Trophoblast cell (in vitro differentiated cells and primary cell): ENCODE measurements at regions not wholly inside any gene's neighbourhood (a gene's known extent, or its start where the extent isn't known, plus 50 kb on each side); places are given as distances from the start of the nearest gene placed in this dataset.

ENCODE experiments used
- DNase-seq, 2 donors: peaks; one replicate each; pipeline ENCODE4 v3.0.0-alpha.2; 2016
- H2AFZ ChIP-seq: 2 replicates; pipeline ENCODE4 v1.6.1; 2013; ENCODE audit warnings: low read length, moderate library complexity, mild to moderate bottlenecking; ENCODE audit not compliant: insufficient read depth, poor library complexity
- H2AK5ac ChIP-seq: 2 replicates; pipeline ENCODE4 v1.6.1; 2013; ENCODE audit warnings: mild to moderate bottlenecking, low read length
- H2BK120ac ChIP-seq: 2 replicates; pipeline ENCODE4 v1.6.1; 2013; ENCODE audit warnings: low read length, mild to moderate bottlenecking, moderate library complexity; ENCODE audit not compliant: insufficient read depth, poor library complexity
- H2BK12ac ChIP-seq: 2 replicates; pipeline ENCODE4 v1.6.1; 2013; ENCODE audit warnings: mild to moderate bottlenecking, low read length, moderate library complexity
- H2BK5ac ChIP-seq: 2 replicates; pipeline ENCODE4 v1.6.1; 2013; ENCODE audit warnings: low read length, low read depth, moderate library complexity, mild to moderate bottlenecking; ENCODE audit not compliant: poor library complexity
- H3K14ac ChIP-seq: 2 replicates; pipeline ENCODE4 v1.6.1; 2013; ENCODE audit warnings: mild to moderate bottlenecking, low read length
- H3K18ac ChIP-seq: 2 replicates; pipeline ENCODE4 v1.6.1; 2013; ENCODE audit warnings: mild to moderate bottlenecking, low read length
- H3K23ac ChIP-seq: 2 replicates; pipeline ENCODE4 v1.6.1; 2013; ENCODE audit warnings: low read length
- H3K27ac ChIP-seq: 2 replicates; pipeline ENCODE4 v1.5.1; 2013; ENCODE audit warnings: low read depth, mild to moderate bottlenecking, inconsistent platforms, low read length, moderate library complexity
- H3K27me3 ChIP-seq: 2 replicates; pipeline ENCODE4 v1.6.1; 2013; ENCODE audit warnings: inconsistent platforms, mild to moderate bottlenecking, low read length, moderate library complexity; ENCODE audit not compliant: insufficient read depth
- H3K36me3 ChIP-seq, 2 experiments: 1 replicate in 1 of 2; 2 replicates in 1 of 2; pipeline ENCODE4 v1.6.1; 2013; ENCODE audit warnings: low read length in 2 of 2, mild to moderate bottlenecking in 2 of 2, moderate library complexity in 1 of 2; ENCODE audit not compliant: insufficient read depth in 2 of 2, control insufficient read depth in 1 of 2
- H3K4ac ChIP-seq: 2 replicates; pipeline ENCODE4 v1.6.1; 2013; ENCODE audit warnings: low read depth, mild to moderate bottlenecking, low read length, moderate library complexity
- H3K4me1 ChIP-seq, 2 experiments: 1 replicate in 1 of 2; 2 replicates in 1 of 2; pipeline ENCODE4 v1.6.1; 2013; ENCODE audit warnings: low read length in 2 of 2, mild to moderate bottlenecking in 2 of 2, moderate library complexity in 1 of 2; ENCODE audit not compliant: insufficient read depth in 2 of 2, control insufficient read depth in 1 of 2
- H3K4me2 ChIP-seq: 2 replicates; pipeline ENCODE4 v1.6.1; 2013; ENCODE audit warnings: inconsistent platforms, mild to moderate bottlenecking, low read length, moderate library complexity
- H3K4me3 ChIP-seq: 2 replicates; pipeline ENCODE4 v1.5.1; 2013; ENCODE audit warnings: mild to moderate bottlenecking, low read depth, low read length, inconsistent platforms
- H3K79me1 ChIP-seq: one replicate; pipeline ENCODE4 v1.6.1; 2013; ENCODE audit warnings: low read length
- H3K79me2 ChIP-seq: 2 replicates; pipeline ENCODE4 v1.6.1; 2013; ENCODE audit warnings: low read length, mild to moderate bottlenecking; ENCODE audit not compliant: control insufficient read depth, insufficient read depth, poor library complexity
- H3K9ac ChIP-seq: 2 replicates; pipeline ENCODE4 v1.6.1; 2013; ENCODE audit warnings: mild to moderate bottlenecking, low read length
- H3K9me3 ChIP-seq: 2 replicates; pipeline ENCODE4 v1.6.1; 2013; ENCODE audit warnings: low read depth, mild to moderate bottlenecking, control low read depth, inconsistent platforms, low read length; ENCODE audit not compliant: insufficient read depth
- H4K12ac ChIP-seq: 2 replicates; pipeline ENCODE4 v1.6.1; 2013; ENCODE audit warnings: low read depth, mild to moderate bottlenecking, low read length, moderate library complexity
- H4K8ac ChIP-seq: 2 replicates; pipeline ENCODE4 v1.6.1; 2013; ENCODE audit warnings: low read depth, mild to moderate bottlenecking, low read length, moderate library complexity
- H4K91ac ChIP-seq: one replicate; pipeline ENCODE4 v1.6.1; 2013; ENCODE audit warnings: low read depth, mild to moderate bottlenecking, low read length, moderate library complexity
- WGBS: extraction: QIAGEN DNeasy Blood & Tissue Kit; methylation state at CpG from one replicate; pipeline ENCODE4 v1.1.7; 2013; ENCODE audit warnings: missing lambda C conversion rate; ENCODE audit not compliant: insufficient read length, insufficient coverage; ENCODE audit errors: extremely low coverage; 5-methylcytosine and 5-hydroxymethylcytosine counted together

DNA sequence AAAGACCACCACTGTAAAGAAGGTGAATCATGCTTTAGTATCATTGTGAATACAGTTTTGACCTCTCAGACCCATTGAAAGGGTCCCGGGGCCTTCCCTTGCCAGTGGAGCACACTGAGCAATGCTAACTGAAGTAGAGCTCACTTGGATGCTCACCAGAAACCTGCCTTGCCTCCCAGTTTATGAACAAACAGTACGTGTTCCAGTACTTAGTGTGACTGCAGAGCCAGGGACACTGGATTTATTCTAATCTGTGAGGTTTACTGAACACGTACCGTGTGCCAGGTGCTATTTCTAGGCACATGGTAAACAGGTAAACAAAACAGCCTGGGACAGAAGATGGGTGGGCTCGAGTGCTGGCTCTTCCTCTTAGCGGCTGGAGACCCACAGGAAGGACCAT, 79.6 kb downstream of the FOXL1 start:
- H4K8ac ChIP-seq, result no peak overlapping the region

DNA sequence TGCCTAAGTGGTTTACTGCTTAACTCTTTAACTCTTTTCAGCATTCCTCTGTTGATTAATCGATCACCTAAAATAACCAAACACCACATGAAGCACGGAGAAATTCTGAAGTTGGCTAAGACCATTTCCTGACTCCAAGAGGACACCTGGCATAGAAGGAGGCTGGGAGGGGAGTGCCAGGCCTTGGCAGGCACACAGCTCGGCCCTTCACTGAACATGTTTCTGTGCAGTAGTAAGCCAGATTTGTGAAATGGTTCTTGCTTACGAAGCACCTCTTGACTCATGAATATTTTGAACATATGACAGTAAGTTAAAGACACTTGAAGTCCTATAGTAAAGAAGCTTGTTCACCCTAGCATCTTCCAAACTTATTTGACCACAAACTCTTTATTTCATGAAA, 82.3 kb downstream of the FOXL1 start:
- Histone ChIP-seq H3K14ac (no peak overlapping the region), H3K4me3 (no peak overlapping the region), H4K8ac (no peak overlapping the region), H3K27ac (no peak overlapping the region), H3K9ac (no peak overlapping the region), H4K12ac (no peak overlapping the region), H3K4me2 (no peak overlapping the region), H2BK120ac (no peak overlapping the region), H3K4me1 (peaks cover 14 to 20% of the 10 kb centered on the region in 2 experiments), H3K18ac (no peak overlapping the region), H2AFZ (no peak overlapping the region), H2BK12ac (no peak overlapping the region), H2BK5ac (no peak overlapping the region), H3K79me2 (peaks cover 3% of the 10 kb centered on the region), H4K91ac (no peak overlapping the region), H3K9me3 (peaks cover 6% of the 10 kb centered on the region), H2AK5ac (no peak overlapping the region), H3K23ac (no peak overlapping the region), H3K4ac (no peak overlapping the region), H3K36me3 (no peaks in the 10 kb centered on the region), H3K27me3 (no peaks in the 10 kb centered on the region), H3K79me1 (peaks cover 15% of the 10 kb centered on the region)
- no peak for DNase-seq
- no CpG with 5 or more reads among the region's 4 CpGs for WGBS

More for the DNA sequence above, 79.6 kb downstream of the FOXL1 start:
- no peak for DNase-seq
- Histone ChIP-seq H3K27ac (no peak overlapping the region), H3K4me3 (no peak overlapping the region), H2AK5ac (no peak overlapping the region), H3K4me2 (no peak overlapping the region), H2BK5ac (no peak overlapping the region), H2BK120ac (no peak overlapping the region), H3K27me3 (no peaks in the 10 kb centered on the region), H3K4me1 (peaks cover 0 to 2% of the 10 kb centered on the region in 2 experiments), H3K9ac (no peak overlapping the region), H4K91ac (peak overlapping the region; percentile 9), H3K79me1 (no peaks in the 10 kb centered on the region), H3K4ac (no peak overlapping the region), H3K23ac (no peak overlapping the region), H3K14ac (no peak overlapping the region), H2BK12ac (no peak overlapping the region), H3K79me2 (no peaks in the 10 kb centered on the region), H3K9me3 (peaks cover 6% of the 10 kb centered on the region), H2AFZ (no peak overlapping the region), H4K12ac (no peak overlapping the region), H3K18ac (no peak overlapping the region), H3K36me3 (no peaks in the 10 kb centered on the region)
- WGBS, result no CpG with 5 or more reads among the region's 6 CpGs

DNA sequence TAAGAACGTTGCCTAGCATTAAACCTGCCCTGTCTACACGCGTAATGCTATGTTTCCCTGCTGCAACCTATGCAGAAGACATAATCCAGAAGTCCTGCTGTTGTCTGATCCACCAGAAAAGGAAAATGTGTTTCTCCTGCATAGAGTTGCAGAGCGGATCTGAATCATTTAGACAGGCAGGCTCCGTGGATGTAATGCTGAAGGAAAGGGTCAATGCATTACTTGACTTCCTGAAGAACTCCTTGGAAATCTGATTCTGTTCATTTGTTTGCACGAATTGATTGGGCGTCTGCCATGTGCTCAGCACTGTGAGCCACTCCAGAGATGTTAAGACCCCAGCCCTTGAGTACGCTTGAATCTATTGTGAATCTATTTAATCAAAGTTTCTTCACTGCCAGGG, 83.4 kb downstream of the FOXL1 start:
- H3K9me3 ChIP-seq, result peaks cover 6% of the 10 kb centered on the region
- peaks cover 15% of the 10 kb centered on the region for H3K79me1 ChIP-seq
- H3K4me3 ChIP-seq, result no peak overlapping the region
- H3K9ac ChIP-seq, result no peak overlapping the region
- no peak overlapping the region for H2AFZ ChIP-seq
- no peaks in the 10 kb centered on the region for H3K27me3 ChIP-seq
- H3K4me2 ChIP-seq, result no peak overlapping the region
- peaks cover 3% of the 10 kb centered on the region for H3K79me2 ChIP-seq
- H3K18ac ChIP-seq, result no peak overlapping the region
- H4K12ac ChIP-seq, result no peak overlapping the region
- no peaks in the 10 kb centered on the region for H3K36me3 ChIP-seq
- no peak overlapping the region for H3K27ac ChIP-seq
- no peak overlapping the region for H4K8ac ChIP-seq
- no peak overlapping the region for H3K4ac ChIP-seq
- no peak overlapping the region for H4K91ac ChIP-seq
- H2BK5ac ChIP-seq, result no peak overlapping the region
- DNase-seq, result no peak
- no peak overlapping the region for H2BK12ac ChIP-seq
- no peak overlapping the region for H2BK120ac ChIP-seq
- WGBS, result no CpG with 5 or more reads among the region's 8 CpGs
- H3K23ac ChIP-seq, result no peak overlapping the region
- no peak overlapping the region for H2AK5ac ChIP-seq
- peaks cover 14 to 20% of the 10 kb centered on the region in 2 experiments for H3K4me1 ChIP-seq
- H3K14ac ChIP-seq, result no peak overlapping the region

DNA sequence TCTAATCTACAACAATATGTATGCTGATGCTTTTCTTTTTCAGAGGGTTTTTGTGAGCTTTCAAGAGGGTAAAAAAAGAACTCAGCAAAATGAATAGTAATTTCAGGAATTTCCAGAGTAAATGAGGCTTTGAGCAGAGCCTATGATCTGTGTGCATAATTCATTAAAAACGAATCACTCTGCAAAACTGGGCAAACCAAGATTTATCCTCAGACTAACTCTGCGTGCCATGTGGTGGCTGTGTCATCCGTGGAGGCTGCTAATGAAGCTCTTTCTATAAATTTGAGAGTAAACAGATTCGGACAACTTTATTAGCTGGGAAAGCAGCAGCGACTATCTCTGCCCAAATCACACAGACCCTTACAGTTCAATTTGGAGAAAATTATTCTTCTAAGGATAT, 83.8 kb downstream of the FOXL1 start:
- Histone ChIP-seq H2BK120ac (no peak overlapping the region), H3K4me1 (peaks cover 14 to 20% of the 10 kb centered on the region in 2 experiments), H4K12ac (no peak overlapping the region), H2BK12ac (no peak overlapping the region), H2BK5ac (no peak overlapping the region), H3K23ac (no peak overlapping the region), H3K79me2 (peaks cover 3% of the 10 kb centered on the region), H3K4me2 (no peak overlapping the region), H3K4ac (no peak overlapping the region), H4K91ac (no peak overlapping the region), H3K14ac (no peak overlapping the region), H3K36me3 (no peaks in the 10 kb centered on the region), H4K8ac (no peak overlapping the region), H3K18ac (no peak overlapping the region), H3K4me3 (no peak overlapping the region), H2AK5ac (no peak overlapping the region), H3K9ac (no peak overlapping the region), H2AFZ (no peak overlapping the region), H3K9me3 (peaks cover 6% of the 10 kb centered on the region), H3K79me1 (peaks cover 15% of the 10 kb centered on the region), H3K27ac (no peak overlapping the region), H3K27me3 (no peaks in the 10 kb centered on the region)
- no CpG with 5 or more reads among the region's 5 CpGs for WGBS
- DNase-seq, result no peak
